Testis (tissue), 2 donors: ENCODE measurements at regions not wholly inside any gene's neighbourhood (a gene's known extent, or its start where the extent isn't known, plus 50 kb on each side); places are given as distances from the start of the nearest gene placed in this dataset.

Source experiments
- DNase-seq: peaks from one replicate; pipeline ENCODE4 v3.0.0-alpha.2; 2019
- H3K27ac ChIP-seq, 2 donors: fragments of 200-600 bp; sonication (generic); one replicate each; pipeline ENCODE4 v1.5.1; 2019
- H3K27me3 ChIP-seq: fragments of 200-600 bp; sonication (generic); one replicate; pipeline ENCODE4 v1.5.1; 2019
- H3K36me3 ChIP-seq: fragments of 200-600 bp; sonication (generic); one replicate; pipeline ENCODE4 v1.5.1; 2017; ENCODE audit warnings: low read depth; ENCODE audit errors: missing control alignments
- H3K4me1 ChIP-seq: fragments of 200-600 bp; sonication (generic); one replicate; pipeline ENCODE4 v1.5.1; 2019
- H3K4me3 ChIP-seq, 2 donors: fragments of 200-600 bp; sonication (generic); one replicate each; pipeline ENCODE4 v1.5.1; 2017 to 2019
- H3K9me3 ChIP-seq: fragments of 200-600 bp; sonication (generic); one replicate; pipeline ENCODE4 v1.5.1; 2017
- CTCF ChIP-seq, 3 experiments: fragments of 450-650 bp in 2 of 3; fragments of 200-600 bp in 1 of 3; sonication (generic) in 1 of 3; IDR thresholded peaks; one replicate each; pipeline ENCODE4 v1.5.1; 2016 to 2019; ENCODE audit warnings: antibody characterized with exemption in 3 of 3, mild to moderate bottlenecking in 2 of 3, moderate library complexity in 1 of 3
- POLR2A ChIP-seq: fragments of 450-650 bp; IDR thresholded peaks from one replicate; pipeline ENCODE4 v1.6.1; 2017; ENCODE audit warnings: antibody characterized with exemption, mild to moderate bottlenecking, moderate library complexity
- WGBS, 2 donors: methylation state at CpG; one replicate each; pipeline ENCODE4 v1.1.5; 2018; 5-methylcytosine and 5-hydroxymethylcytosine counted together
- intact Hi-C: fragments of 100-400 bp; cut with DNase I; formaldehyde crosslinking; loops from one replicate; pipeline ENCODE4 v1.15.1; 2023; ENCODE audit warnings: low total_unique reads

- WGBS, 2 donors, result 94 to 96% methylated on average over 2 of the region's 2 CpGs
- no peak overlapping the region for H3K27ac ChIP-seq
- no peak for TF ChIP-seq CTCF (IDR thresholded peaks at IDR 0.05)
- no peak for TF ChIP-seq POLR2A
- no peaks in the 10 kb centered on the region for H3K36me3 ChIP-seq
- H3K27me3 ChIP-seq, result no peaks in the 10 kb centered on the region
- no peaks in the 10 kb centered on the region for H3K4me1 ChIP-seq
- DNase-seq, result no peak
- no peak overlapping the region for H3K4me3 ChIP-seq
- no peaks in the 10 kb centered on the region for H3K9me3 ChIP-seq
- intact Hi-C loops, result no loop called here
Observed at GRCh38 chr1:117295001-117295400, 72.2 kb upstream of the MAN1A2 start.

DNA sequence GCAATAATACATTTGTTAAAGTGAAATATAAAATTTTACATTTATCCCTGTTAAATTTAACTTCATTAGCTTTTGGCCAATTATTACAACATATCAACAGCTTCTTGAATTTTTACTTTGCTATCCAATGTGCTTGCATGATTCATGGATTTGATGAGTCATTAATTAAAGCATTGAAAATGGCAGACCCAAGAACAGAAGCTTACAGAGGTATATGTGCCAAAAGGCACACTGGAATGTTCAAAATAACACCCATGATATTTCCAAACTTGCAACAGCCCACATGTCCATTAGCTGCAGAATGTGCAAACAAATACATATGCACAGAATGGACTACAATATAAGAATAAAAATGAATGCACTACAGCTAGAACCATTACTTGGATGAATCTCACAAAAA, 76.4 kb upstream of the MAN1A2 start:
- intact Hi-C loops, result no loop called here
- no peak for DNase-seq
- H3K9me3 ChIP-seq, result no peaks in the 10 kb centered on the region
- no peak overlapping the region for H3K27ac ChIP-seq
- no peaks in the 10 kb centered on the region for H3K27me3 ChIP-seq
- no peaks in the 10 kb centered on the region for H3K36me3 ChIP-seq
- H3K4me1 ChIP-seq, result no peaks in the 10 kb centered on the region
- TF ChIP-seq POLR2A (no peak), CTCF (IDR thresholded peaks at IDR 0.05) (no peak)
- no peak overlapping the region for H3K4me3 ChIP-seq

DNA sequence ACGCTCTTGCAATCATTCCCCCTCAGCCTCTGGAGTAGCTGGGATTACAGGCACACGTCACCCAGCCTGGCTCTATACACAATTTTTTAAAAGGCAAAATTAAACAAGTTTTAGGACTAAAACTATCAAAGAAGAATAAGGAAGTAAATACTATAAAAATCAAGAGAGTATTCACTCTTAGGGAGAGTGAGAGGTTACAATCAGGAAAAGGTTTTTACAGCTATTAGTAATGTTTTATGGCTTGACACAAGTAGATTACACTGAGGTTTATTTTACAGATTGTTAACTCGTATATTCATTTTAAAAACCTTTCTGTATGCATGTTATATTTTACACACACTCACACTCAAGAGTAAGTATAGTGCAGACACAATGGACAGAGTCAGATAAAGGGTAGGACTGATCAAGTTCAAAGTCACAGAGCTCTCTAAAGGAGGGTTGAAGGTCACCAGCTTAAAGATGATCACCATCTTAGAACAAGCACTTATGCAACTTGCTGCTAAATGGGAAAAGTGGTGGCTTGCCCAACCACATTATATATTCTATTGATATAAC, 77.9 kb upstream of the MAN1A2 start:
- TF ChIP-seq CTCF (IDR thresholded peaks at IDR 0.05) (no peak), POLR2A (no peak)
- Histone ChIP-seq H3K27me3 (no peaks in the 10 kb centered on the region), H3K36me3 (no peaks in the 10 kb centered on the region), H3K4me1 (no peaks in the 10 kb centered on the region), H3K4me3 (no peak overlapping the region), H3K9me3 (no peaks in the 10 kb centered on the region), H3K27ac (no peak overlapping the region)
- intact Hi-C loops, result no loop called here
- no peak for DNase-seq
- WGBS, 2 donors, result 80 to 84% methylated on average over 3 of the region's 3 CpGs

DNA sequence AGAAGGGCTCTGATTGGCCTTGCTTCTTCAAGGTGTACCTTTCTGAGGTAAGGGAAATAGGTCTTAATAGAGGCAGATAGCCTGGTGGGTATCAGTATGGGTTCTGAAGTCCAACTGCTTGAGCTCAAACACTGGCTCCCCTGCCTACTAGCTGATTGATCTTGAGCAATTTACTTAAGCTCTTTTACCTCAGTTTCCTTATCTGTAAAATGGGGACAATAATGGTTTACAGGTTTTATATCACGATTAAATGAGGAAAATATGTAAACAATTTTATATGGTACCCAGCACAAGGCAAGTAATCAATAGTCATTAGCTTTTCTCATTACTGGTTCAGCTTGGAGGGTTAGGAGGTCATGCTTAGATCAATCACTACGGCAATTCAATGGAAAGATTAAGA, 75.8 kb upstream of the VTCN1 start:
- Histone ChIP-seq H3K27me3 (no peaks in the 10 kb centered on the region), H3K4me1 (no peaks in the 10 kb centered on the region), H3K27ac (no peak overlapping the region), H3K9me3 (no peaks in the 10 kb centered on the region), H3K36me3 (no peaks in the 10 kb centered on the region), H3K4me3 (no peak overlapping the region)
- intact Hi-C loops, result no loop called here
- no peak for TF ChIP-seq POLR2A
- no peak for TF ChIP-seq CTCF (IDR thresholded peaks at IDR 0.05)
- 95% methylated on average over 2 of the region's 2 CpGs for WGBS, 2 donors
- DNase-seq, result no peak

- DNase-seq, result no peak
- 29 to 57% methylated on average over 1 of the region's 1 CpG for WGBS, 2 donors
- Histone ChIP-seq H3K9me3 (no peaks in the 10 kb centered on the region), H3K4me1 (no peaks in the 10 kb centered on the region), H3K27ac (no peak overlapping the region), H3K4me3 (no peak overlapping the region), H3K27me3 (no peaks in the 10 kb centered on the region), H3K36me3 (no peaks in the 10 kb centered on the region)
- intact Hi-C loops, result no loop called here
- TF ChIP-seq POLR2A (no peak), CTCF (IDR thresholded peaks at IDR 0.05) (no peak)
Observed at GRCh38 chr1:117286145-117286544, 75.4 kb upstream of the VTCN1 start.
